ENCODE measurements at regions not wholly inside any gene's neighbourhood (a gene's known extent, or its start where the extent isn't known, plus 50 kb on each side); places are given as distances from the start of the nearest gene placed in this dataset.

DNA sequence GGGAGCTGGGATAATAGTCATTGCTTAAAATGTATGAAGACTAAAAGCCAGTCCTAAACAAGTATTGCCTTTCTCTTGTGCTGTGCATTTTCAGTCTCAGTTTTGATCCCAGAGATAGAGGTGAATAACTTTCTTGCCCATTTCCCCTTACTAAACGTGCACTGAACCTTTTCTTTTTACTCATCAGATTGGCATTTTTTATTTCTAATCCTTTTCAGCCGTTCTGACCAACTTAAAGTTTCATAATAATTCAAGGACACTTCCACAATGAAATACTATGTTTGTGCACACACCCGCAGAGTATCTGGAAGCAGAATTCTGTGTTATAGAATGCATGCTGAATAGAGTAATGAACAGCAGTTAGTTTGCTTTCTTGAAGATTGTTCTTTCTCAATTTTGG lies 343.6 kb downstream of the LRRC70 start:
- TF ChIP-seq, protein P1, sequence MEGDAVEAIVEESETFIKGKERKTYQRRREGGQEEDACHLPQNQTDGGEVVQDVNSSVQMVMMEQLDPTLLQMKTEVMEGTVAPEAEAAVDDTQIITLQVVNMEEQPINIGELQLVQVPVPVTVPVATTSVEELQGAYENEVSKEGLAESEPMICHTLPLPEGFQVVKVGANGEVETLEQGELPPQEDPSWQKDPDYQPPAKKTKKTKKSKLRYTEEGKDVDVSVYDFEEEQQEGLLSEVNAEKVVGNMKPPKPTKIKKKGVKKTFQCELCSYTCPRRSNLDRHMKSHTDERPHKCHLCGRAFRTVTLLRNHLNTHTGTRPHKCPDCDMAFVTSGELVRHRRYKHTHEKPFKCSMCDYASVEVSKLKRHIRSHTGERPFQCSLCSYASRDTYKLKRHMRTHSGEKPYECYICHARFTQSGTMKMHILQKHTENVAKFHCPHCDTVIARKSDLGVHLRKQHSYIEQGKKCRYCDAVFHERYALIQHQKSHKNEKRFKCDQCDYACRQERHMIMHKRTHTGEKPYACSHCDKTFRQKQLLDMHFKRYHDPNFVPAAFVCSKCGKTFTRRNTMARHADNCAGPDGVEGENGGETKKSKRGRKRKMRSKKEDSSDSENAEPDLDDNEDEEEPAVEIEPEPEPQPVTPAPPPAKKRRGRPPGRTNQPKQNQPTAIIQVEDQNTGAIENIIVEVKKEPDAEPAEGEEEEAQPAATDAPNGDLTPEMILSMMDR (IDR thresholded peaks at IDR 0.05): no peak
- TF ChIP-seq POLR2A (IDR thresholded peaks at IDR 0.05): no peak
